ENCODE measurements at regions not wholly inside any gene's neighbourhood (a gene's known extent, or its start where the extent isn't known, plus 50 kb on each side); places are given as distances from the start of the nearest gene placed in this dataset.
"Not testable (repeated sequence)": the region's sequence is repeated elsewhere in the genome, so short reads cannot be mapped to it uniquely, and the experiment has no call there.

- H3K27ac ChIP-seq = peak overlapping the region; percentile 45 to 49
- intact Hi-C loops (cut with DNase I; ENCODE audit: low total_unique reads) = no loop called here
- H3K36me3 ChIP-seq = no peaks in the 10 kb centered on the region
- no peak for DNase-seq
- H3K4me3 ChIP-seq = no peak overlapping the region
- no peaks in the 10 kb centered on the region for H3K9me3 ChIP-seq
- no peak for TF ChIP-seq CTCF (IDR thresholded peaks at IDR 0.05)
- peaks cover 0 to 45% (median 4%) of the 10 kb centered on the region in 4 donors for H3K4me1 ChIP-seq
- H3K27me3 ChIP-seq = no peaks in the 10 kb centered on the region
Observed at GRCh38 chr3:177804646-177805045, 607.4 kb upstream of the TBL1XR1 start.

- Histone ChIP-seq H3K9me3 (no peaks in the 10 kb centered on the region), H3K36me3 (no peaks in the 10 kb centered on the region), H3K4me1 (peaks cover 0 to 55% (median 5%) of the 10 kb centered on the region in 4 donors), H3K27me3 (no peaks in the 10 kb centered on the region), H3K27ac (peak overlapping the region in 1 of 2 donors; percentile 70), H3K4me3 (no peak overlapping the region)
- DNase-seq = no peak
- intact Hi-C loops (cut with DNase I; ENCODE audit: low total_unique reads) = no loop called here
- no peak for TF ChIP-seq CTCF (IDR thresholded peaks at IDR 0.05)
Observed at GRCh38 chr3:177807150-177807875, 610.0 kb upstream of the TBL1XR1 start.

- intact Hi-C loops (cut with DNase I; ENCODE audit: low total_unique reads); H3K36me3 ChIP-seq; H3K4me3 ChIP-seq; H3K27me3 ChIP-seq; H3K9me3 ChIP-seq; DNase-seq: not testable (repeated sequence)
- H3K27ac ChIP-seq = peak overlapping the region in 1 of 2 donors; percentile 45
- peaks cover 0 to 50% (median 11%) of the 10 kb centered on the region in 4 donors for H3K4me1 ChIP-seq
Observed at GRCh38 chr3:177808928-177809478, 611.7 kb upstream of the TBL1XR1 start.

GRCh38 chr3:177810162-177810623 is 612.9 kb upstream of the TBL1XR1 start:
- DNase-seq = no peak
- H3K27ac ChIP-seq = peak overlapping the region in 1 of 2 donors; percentile 45
- intact Hi-C loops (cut with DNase I; ENCODE audit: low total_unique reads) = loop anchor here (10.0 kb wide), 1 partner anchor 615 kb away; the partner anchor contains the start of gene TBL1XR1
- peaks cover 0 to 43% (median 11%) of the 10 kb centered on the region in 4 donors for H3K4me1 ChIP-seq
- no peak for TF ChIP-seq CTCF (IDR thresholded peaks at IDR 0.05)
- no peaks in the 10 kb centered on the region for H3K27me3 ChIP-seq
- no peak overlapping the region for H3K4me3 ChIP-seq
- no peaks in the 10 kb centered on the region for H3K36me3 ChIP-seq
- H3K9me3 ChIP-seq = no peaks in the 10 kb centered on the region

GRCh38 chr3:177811112-177811511 is 613.8 kb upstream of the TBL1XR1 start:
- Histone ChIP-seq H3K36me3 (no peaks in the 10 kb centered on the region), H3K4me1 (peaks cover 0 to 51% (median 16%) of the 10 kb centered on the region in 4 donors), H3K27me3 (no peaks in the 10 kb centered on the region), H3K27ac (peak overlapping the region; percentile 42 to 72), H3K9me3 (no peaks in the 10 kb centered on the region), H3K4me3 (no peak overlapping the region)
- TF ChIP-seq CTCF (IDR thresholded peaks at IDR 0.05) = no peak
- DNase-seq = no peak
- intact Hi-C loops (cut with DNase I; ENCODE audit: low total_unique reads) = loop anchor here (10.0 kb wide), 1 partner anchor 616 kb away; the partner anchor contains the start of gene TBL1XR1

- peak overlapping the region; percentile 42 to 72 for H3K27ac ChIP-seq
- peaks cover 0 to 51% (median 23%) of the 10 kb centered on the region in 4 donors for H3K4me1 ChIP-seq
- DNase-seq = no peak
- TF ChIP-seq CTCF (IDR thresholded peaks at IDR 0.05) = no peak
- intact Hi-C loops (cut with DNase I; ENCODE audit: low total_unique reads) = loop anchor here (10.0 kb wide), 1 partner anchor 617 kb away; the partner anchor contains the start of gene TBL1XR1
- H3K36me3 ChIP-seq = no peaks in the 10 kb centered on the region
- no peaks in the 10 kb centered on the region for H3K9me3 ChIP-seq
- no peak overlapping the region for H3K4me3 ChIP-seq
- no peaks in the 10 kb centered on the region for H3K27me3 ChIP-seq
Observed at GRCh38 chr3:177811835-177812234, 614.6 kb upstream of the TBL1XR1 start.
